GM21576 (cell line): ENCODE measurements at regions not wholly inside any gene's neighbourhood (a gene's known extent, or its start where the extent isn't known, plus 50 kb on each side); places are given as distances from the start of the nearest gene placed in this dataset.
"Not testable (repeated sequence)": the region's sequence is repeated elsewhere in the genome, so short reads cannot be mapped to it uniquely, and the experiment has no call there.

Experiments used
- ATAC-seq: cut with Tn5 transposase; IDR thresholded peaks from one replicate; pipeline ENCODE4 v1.9.1; 2021; ENCODE audit warnings: mild to moderate bottlenecking, moderate library complexity; ENCODE audit not compliant: unreplicated experiment

- no peak for ATAC-seq
Observed at GRCh38 chr5:56311306-56311905, 78.3 kb upstream of the ANKRD55 start.

- ATAC-seq, result no peak
Observed at GRCh38 chr5:56310711-56311204, 77.6 kb upstream of the ANKRD55 start.

- ATAC-seq, result no peak
Observed at GRCh38 chr5:56309262-56309826, 76.2 kb upstream of the ANKRD55 start.

- no peak for ATAC-seq
Observed at GRCh38 chr5:56307714-56308333, 74.7 kb upstream of the ANKRD55 start.

GRCh38 chr5:56306433-56307150 is 73.5 kb upstream of the ANKRD55 start:
- no peak for ATAC-seq

- ATAC-seq, result no peak
Observed at GRCh38 chr5:56305001-56305950, 72.1 kb upstream of the ANKRD55 start.

- ATAC-seq, result no peak
Observed at GRCh38 chr5:56303511-56303910, 70.4 kb upstream of the ANKRD55 start.

GRCh38 chr5:56302027-56302426 is 68.9 kb upstream of the ANKRD55 start:
- ATAC-seq, result no peak

- ATAC-seq, result no peak
Observed at GRCh38 chr5:56301069-56301468, 67.9 kb upstream of the ANKRD55 start.

GRCh38 chr5:56299212-56299611 is 66.1 kb upstream of the ANKRD55 start:
- no peak for ATAC-seq

GRCh38 chr5:56298336-56299090 is 65.4 kb upstream of the ANKRD55 start:
- ATAC-seq, result no peak

- no peak for ATAC-seq
Observed at GRCh38 chr5:56297851-56298250, 64.7 kb upstream of the ANKRD55 start.

GRCh38 chr5:56295311-56295710 is 62.2 kb upstream of the ANKRD55 start:
- ATAC-seq, result not testable (repeated sequence)

GRCh38 chr5:56294354-56294753 is 61.2 kb upstream of the ANKRD55 start:
- no peak for ATAC-seq

GRCh38 chr5:56292874-56293273 is 59.7 kb upstream of the ANKRD55 start:
- not testable (repeated sequence) for ATAC-seq

- no peak for ATAC-seq
Observed at GRCh38 chr5:56291661-56292374, 58.7 kb upstream of the ANKRD55 start.

- no peak for ATAC-seq
Observed at GRCh38 chr5:56291079-56291643, 58.0 kb upstream of the ANKRD55 start.

- ATAC-seq, result no peak
Observed at GRCh38 chr5:56290378-56291078, 57.4 kb upstream of the ANKRD55 start.
